ENCODE measurements at regions not wholly inside any gene's neighbourhood (a gene's known extent, or its start where the extent isn't known, plus 50 kb on each side); places are given as distances from the start of the nearest gene placed in this dataset.

- Mint-ChIP-seq H3K27me3 (no peaks in the 10 kb centered on the region), H3K27ac (no peak overlapping the region), H3K4me3 (no peak overlapping the region), H3K9me3 (peaks cover 3 to 8% of the 10 kb centered on the region in 2 donors), H3K4me1 (ENCODE audit: low read depth in 2 of 2) (no peaks in the 10 kb centered on the region), H3K36me3 (ENCODE audit: insufficient read depth) (no peaks in the 10 kb centered on the region)
- no peak for DNase-seq
- ATAC-seq (replicated peaks): no peak
Observed at GRCh38 chr9:118401546-118401945, 697.3 kb downstream of the TLR4 start.

GRCh38 chr9:118414676-118415075 is 710.5 kb downstream of the TLR4 start:
- Mint-ChIP-seq H3K4me1 (ENCODE audit: low read depth in 2 of 2) (no peaks in the 10 kb centered on the region), H3K27me3 (no peaks in the 10 kb centered on the region), H3K9me3 (peaks cover 0 to 5% of the 10 kb centered on the region in 2 donors), H3K36me3 (ENCODE audit: insufficient read depth) (no peaks in the 10 kb centered on the region), H3K27ac (no peak overlapping the region), H3K4me3 (no peak overlapping the region)
- no peak for ATAC-seq (replicated peaks)
- DNase-seq: no peak

DNA sequence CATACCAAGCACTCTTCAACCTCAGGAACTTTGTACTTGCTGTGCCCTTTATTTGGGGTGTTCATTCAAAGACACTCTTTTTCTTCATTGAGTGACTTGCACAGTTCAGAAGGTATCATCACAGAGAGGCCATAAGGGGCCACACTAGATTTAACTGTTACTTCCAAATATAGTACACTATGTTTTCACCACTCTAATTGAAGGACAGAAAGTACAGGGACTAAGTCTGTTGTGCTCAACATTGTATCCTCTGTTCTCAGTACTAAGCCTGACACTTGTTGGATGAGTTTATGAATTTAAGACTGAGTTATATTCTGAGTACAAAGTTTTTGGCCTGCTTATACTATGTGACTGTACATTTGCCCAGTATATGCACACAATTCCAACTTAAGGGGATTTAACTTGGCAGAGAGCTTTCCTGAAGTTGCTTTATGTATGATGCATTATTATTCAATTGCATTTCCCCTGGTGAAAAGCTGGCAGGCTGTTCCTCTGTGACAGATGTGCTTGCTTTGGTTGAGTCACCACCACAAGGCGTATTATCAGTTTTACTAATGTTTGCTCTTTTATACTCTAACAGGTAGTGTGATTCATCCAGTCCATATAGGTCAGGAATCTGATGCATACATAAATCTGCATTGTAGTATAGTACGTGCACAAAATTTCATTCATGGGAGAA is 714.8 kb downstream of the TLR4 start:
- Mint-ChIP-seq H3K4me1 (ENCODE audit: low read depth in 2 of 2) (no peaks in the 10 kb centered on the region), H3K4me3 (no peak overlapping the region), H3K27ac (no peak overlapping the region), H3K36me3 (ENCODE audit: insufficient read depth) (no peaks in the 10 kb centered on the region), H3K27me3 (no peaks in the 10 kb centered on the region), H3K9me3 (peaks cover 0 to 5% of the 10 kb centered on the region in 2 donors)
- ATAC-seq (replicated peaks): no peak
- DNase-seq: no peak

DNA sequence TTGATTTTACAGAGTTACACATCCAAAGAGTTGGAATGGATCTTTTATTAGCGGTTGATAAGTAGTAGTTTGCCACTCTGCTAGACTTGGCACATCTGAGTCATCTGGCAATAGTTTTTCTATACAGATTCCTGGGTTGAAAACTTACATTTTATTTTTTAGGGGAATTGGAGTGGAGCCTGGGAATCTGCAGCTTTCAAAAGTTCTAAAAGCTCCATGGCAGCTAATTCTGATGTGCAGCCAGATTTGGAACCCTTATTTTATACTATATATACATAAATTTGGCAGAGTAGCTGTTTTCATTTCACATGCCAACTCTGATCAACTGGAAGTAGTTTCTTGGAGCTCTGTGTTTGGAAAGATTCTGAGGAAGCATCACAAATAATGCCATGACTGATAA is 715.5 kb downstream of the TLR4 start:
- H3K27ac Mint-ChIP-seq: no peak overlapping the region
- peaks cover 0 to 5% of the 10 kb centered on the region in 2 donors for H3K9me3 Mint-ChIP-seq
- no peaks in the 10 kb centered on the region for H3K4me1 Mint-ChIP-seq (ENCODE audit: low read depth in 2 of 2)
- H3K4me3 Mint-ChIP-seq: no peak overlapping the region
- H3K27me3 Mint-ChIP-seq: no peaks in the 10 kb centered on the region
- DNase-seq (no peak), ATAC-seq (replicated peaks) (no peak)
- no peaks in the 10 kb centered on the region for H3K36me3 Mint-ChIP-seq (ENCODE audit: insufficient read depth)

- peaks cover 0 to 2% of the 10 kb centered on the region in 2 donors for H3K9me3 Mint-ChIP-seq
- ATAC-seq (replicated peaks): no peak
- no peaks in the 10 kb centered on the region for H3K36me3 Mint-ChIP-seq (ENCODE audit: insufficient read depth)
- H3K27ac Mint-ChIP-seq: no peak overlapping the region
- no peak overlapping the region for H3K4me3 Mint-ChIP-seq
- no peaks in the 10 kb centered on the region for H3K4me1 Mint-ChIP-seq (ENCODE audit: low read depth in 2 of 2)
- DNase-seq: no peak
- no peaks in the 10 kb centered on the region for H3K27me3 Mint-ChIP-seq
Observed at GRCh38 chr9:118422508-118422907, 718.3 kb downstream of the TLR4 start.

DNA sequence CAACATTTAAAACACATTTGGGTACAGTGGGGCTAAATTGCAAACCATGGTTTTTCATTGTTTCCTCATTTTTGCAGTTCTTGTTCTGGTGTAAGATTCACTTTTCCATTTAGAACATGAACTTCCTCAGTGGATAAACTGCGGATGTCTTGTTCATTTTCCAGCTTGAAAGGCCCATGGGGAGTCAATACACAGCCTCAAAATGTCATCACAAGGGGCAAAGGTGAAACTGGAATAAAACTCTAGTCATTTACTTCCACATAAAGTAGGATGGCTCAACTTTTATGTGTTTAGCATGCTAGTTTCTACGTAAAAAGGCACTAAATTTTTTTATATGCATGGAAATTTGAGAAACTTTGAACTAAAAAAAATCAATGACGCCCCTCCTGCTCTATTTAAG is 718.8 kb downstream of the TLR4 start:
- H3K27ac Mint-ChIP-seq: no peak overlapping the region
- no peak overlapping the region for H3K4me3 Mint-ChIP-seq
- DNase-seq: no peak
- H3K9me3 Mint-ChIP-seq: peaks cover 0 to 2% of the 10 kb centered on the region in 2 donors
- no peaks in the 10 kb centered on the region for H3K36me3 Mint-ChIP-seq (ENCODE audit: insufficient read depth)
- no peaks in the 10 kb centered on the region for H3K27me3 Mint-ChIP-seq
- no peaks in the 10 kb centered on the region for H3K4me1 Mint-ChIP-seq (ENCODE audit: low read depth in 2 of 2)
- ATAC-seq (replicated peaks): no peak

- Mint-ChIP-seq H3K36me3 (ENCODE audit: insufficient read depth) (no peaks in the 10 kb centered on the region), H3K4me3 (no peak overlapping the region), H3K4me1 (ENCODE audit: low read depth in 2 of 2) (no peaks in the 10 kb centered on the region), H3K27me3 (no peaks in the 10 kb centered on the region), H3K9me3 (peaks cover 0 to 1% of the 10 kb centered on the region in 2 donors), H3K27ac (no peak overlapping the region)
- no peak for ATAC-seq (replicated peaks)
- DNase-seq: no peak
Observed at GRCh38 chr9:118423721-118424120, 719.5 kb downstream of the TLR4 start.

- DNase-seq (no peak), ATAC-seq (replicated peaks) (no peak)
- H3K27me3 Mint-ChIP-seq: no peaks in the 10 kb centered on the region
- no peaks in the 10 kb centered on the region for H3K4me1 Mint-ChIP-seq (ENCODE audit: low read depth in 2 of 2)
- peaks cover 0 to 4% of the 10 kb centered on the region in 2 donors for H3K9me3 Mint-ChIP-seq
- no peaks in the 10 kb centered on the region for H3K36me3 Mint-ChIP-seq (ENCODE audit: insufficient read depth)
- no peak overlapping the region for H3K4me3 Mint-ChIP-seq
- H3K27ac Mint-ChIP-seq: no peak overlapping the region
Observed at GRCh38 chr9:118426772-118427171, 722.6 kb downstream of the TLR4 start.

DNA sequence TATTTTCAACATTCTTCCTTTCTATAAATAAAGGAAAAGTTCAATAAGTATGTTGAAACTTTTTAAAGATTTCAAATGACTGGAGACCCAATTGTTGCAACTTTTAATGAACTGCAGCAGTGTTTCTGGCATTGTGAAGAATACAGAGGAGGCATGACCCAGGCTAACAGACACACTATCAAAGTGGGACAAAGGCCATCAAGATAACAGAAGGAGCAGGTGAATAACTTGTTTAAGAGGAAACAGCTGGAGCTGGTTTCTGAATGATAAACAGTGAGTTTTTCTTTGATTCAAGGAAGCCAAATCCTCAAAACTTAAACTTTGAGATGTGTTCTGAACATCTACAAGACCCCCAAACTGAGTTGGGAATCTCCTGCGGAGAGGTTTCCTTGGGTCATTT is 734.6 kb downstream of the TLR4 start:
- Mint-ChIP-seq H3K4me3 (no peak overlapping the region), H3K4me1 (ENCODE audit: low read depth in 2 of 2) (no peaks in the 10 kb centered on the region), H3K9me3 (peaks cover 0 to 2% of the 10 kb centered on the region in 2 donors), H3K27ac (no peak overlapping the region), H3K36me3 (ENCODE audit: insufficient read depth) (no peaks in the 10 kb centered on the region), H3K27me3 (no peaks in the 10 kb centered on the region)
- ATAC-seq (replicated peaks) (no peak), DNase-seq (no peak)

DNA sequence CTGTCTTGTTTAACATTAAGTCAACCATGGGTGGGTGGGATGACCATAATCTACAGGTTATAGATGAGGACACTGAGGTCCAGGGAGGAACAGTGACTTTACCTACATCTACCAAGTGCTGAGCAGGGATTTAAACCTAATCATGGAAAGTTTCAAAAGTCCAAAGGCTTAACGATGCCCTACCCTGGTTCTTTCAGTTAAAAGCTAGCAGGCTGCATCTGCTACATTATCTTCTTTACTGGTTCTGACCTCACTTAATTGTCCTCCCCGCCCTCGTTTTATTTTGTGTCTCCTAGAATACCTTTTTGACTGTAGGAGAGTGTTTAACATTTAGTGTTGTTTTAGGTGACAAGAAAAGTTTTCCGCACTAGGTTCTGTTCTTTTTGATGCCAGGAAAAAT is 735.2 kb downstream of the TLR4 start:
- H3K4me1 Mint-ChIP-seq (ENCODE audit: low read depth in 2 of 2): no peaks in the 10 kb centered on the region

GRCh38 chr9:118444403-118444802 is 740.2 kb downstream of the TLR4 start:
- Mint-ChIP-seq H3K4me1 (ENCODE audit: low read depth in 2 of 2) (no peaks in the 10 kb centered on the region), H3K9me3 (no peaks in the 10 kb centered on the region), H3K27ac (no peak overlapping the region), H3K36me3 (ENCODE audit: insufficient read depth) (no peaks in the 10 kb centered on the region), H3K27me3 (no peaks in the 10 kb centered on the region), H3K4me3 (no peak overlapping the region)
- ATAC-seq (replicated peaks): no peak
- no peak for DNase-seq

More for the DNA sequence above, 735.2 kb downstream of the TLR4 start:
- no peak overlapping the region for H3K4me3 Mint-ChIP-seq
- no peaks in the 10 kb centered on the region for H3K27me3 Mint-ChIP-seq
- DNase-seq (no peak), ATAC-seq (replicated peaks) (no peak)
- H3K27ac Mint-ChIP-seq: no peak overlapping the region
- H3K36me3 Mint-ChIP-seq (ENCODE audit: insufficient read depth): no peaks in the 10 kb centered on the region
- H3K9me3 Mint-ChIP-seq: peaks cover 0 to 2% of the 10 kb centered on the region in 2 donors

DNA sequence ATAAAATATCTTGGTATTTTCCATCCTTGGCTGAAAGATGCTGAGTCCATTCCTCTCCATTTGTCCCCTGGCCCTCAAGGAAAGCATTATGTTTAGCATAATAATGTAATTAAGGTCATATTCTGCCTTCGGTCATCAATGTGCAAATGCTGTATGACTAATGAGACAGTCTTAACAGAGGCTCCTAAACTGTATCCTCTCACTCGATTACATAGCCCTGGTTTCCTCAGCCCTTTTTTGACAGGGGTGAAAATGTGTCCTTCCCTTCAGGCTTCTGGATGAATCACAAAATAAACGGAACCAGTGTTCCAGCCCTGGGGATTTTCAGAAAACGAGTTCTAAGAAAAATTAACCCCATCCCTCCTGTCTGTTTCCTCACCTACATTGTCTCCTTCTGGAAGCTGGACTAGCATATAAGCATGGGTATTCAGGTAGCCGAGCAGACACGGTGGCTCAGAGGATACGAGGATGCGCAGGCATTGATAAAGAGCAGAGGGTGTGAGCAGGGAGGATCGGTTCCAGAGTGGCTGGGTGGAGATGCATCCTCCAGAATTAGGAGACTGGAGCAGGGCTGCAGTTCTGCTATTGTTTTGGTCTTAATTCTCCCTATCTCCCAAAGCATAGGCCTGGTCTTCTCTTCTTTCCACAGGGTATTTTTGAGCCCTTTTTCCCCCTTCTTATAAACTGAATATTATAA is 742.9 kb downstream of the TLR4 start:
- Mint-ChIP-seq H3K27me3 (no peaks in the 10 kb centered on the region), H3K4me1 (ENCODE audit: low read depth in 2 of 2) (no peaks in the 10 kb centered on the region), H3K9me3 (no peaks in the 10 kb centered on the region), H3K27ac (no peak overlapping the region), H3K4me3 (no peak overlapping the region), H3K36me3 (ENCODE audit: insufficient read depth) (no peaks in the 10 kb centered on the region)
- ATAC-seq (replicated peaks): no peak
- DNase-seq: no peak

DNA sequence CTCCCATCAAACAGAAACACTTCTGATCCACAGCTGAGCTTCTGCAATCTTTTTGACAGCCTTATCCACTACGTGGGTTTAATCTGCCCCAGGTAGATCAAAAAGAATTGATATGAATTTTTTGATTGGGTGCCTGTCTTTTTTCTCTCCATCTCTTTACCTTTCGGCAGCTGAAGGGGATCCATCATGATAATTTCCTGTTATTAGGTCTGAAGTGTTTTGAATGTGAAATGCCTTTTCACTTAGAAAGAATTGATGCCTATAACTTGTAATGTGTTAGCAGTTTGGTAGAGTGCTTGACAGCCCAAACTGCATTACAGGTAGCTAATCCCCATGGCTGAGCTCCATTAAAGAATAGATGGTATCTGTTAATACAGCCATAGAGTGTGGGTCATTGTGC is 745.4 kb downstream of the TLR4 start:
- Mint-ChIP-seq H3K9me3 (no peaks in the 10 kb centered on the region), H3K4me3 (no peak overlapping the region), H3K4me1 (ENCODE audit: low read depth in 2 of 2) (no peaks in the 10 kb centered on the region), H3K36me3 (ENCODE audit: insufficient read depth) (no peaks in the 10 kb centered on the region), H3K27ac (no peak overlapping the region), H3K27me3 (no peaks in the 10 kb centered on the region)
- no peak for DNase-seq
- no peak for ATAC-seq (replicated peaks)

DNA sequence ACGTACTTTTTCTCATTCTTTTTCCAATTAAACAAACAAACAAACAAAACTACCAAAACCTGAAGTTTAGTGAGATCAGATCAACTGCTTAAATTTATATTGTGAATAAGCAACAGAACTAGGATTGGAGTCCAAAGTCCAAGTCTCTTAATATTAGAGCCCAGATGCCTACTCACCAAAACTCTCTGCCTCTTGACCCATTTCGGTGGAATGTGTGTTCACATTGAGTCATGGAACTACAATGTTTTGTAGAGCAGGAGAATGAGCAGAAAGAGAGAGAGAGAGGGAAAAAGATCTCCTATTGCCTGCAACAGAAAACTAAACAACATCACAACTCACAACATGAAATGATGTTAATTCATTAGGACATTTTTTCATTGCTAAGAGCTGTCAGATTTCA is 751.1 kb downstream of the TLR4 start:
- peaks cover 8 to 9% of the 10 kb centered on the region in 2 donors for H3K9me3 Mint-ChIP-seq
- no peak for DNase-seq
- no peak overlapping the region for H3K27ac Mint-ChIP-seq
- no peak for ATAC-seq (replicated peaks)
- no peaks in the 10 kb centered on the region for H3K36me3 Mint-ChIP-seq (ENCODE audit: insufficient read depth)
- H3K27me3 Mint-ChIP-seq: peaks cover 0 to 9% of the 10 kb centered on the region in 2 donors
- H3K4me3 Mint-ChIP-seq: no peak overlapping the region
- H3K4me1 Mint-ChIP-seq (ENCODE audit: low read depth in 2 of 2): no peaks in the 10 kb centered on the region

Measured in effector memory CD8-positive, alpha-beta T cell (primary cell).